IMR-90 (cell line): ENCODE measurements at regions not wholly inside any gene's neighbourhood (a gene's known extent, or its start where the extent isn't known, plus 50 kb on each side); places are given as distances from the start of the nearest gene placed in this dataset.

ENCODE experiments used
- ATAC-seq: fragments of 200-7000 bp; cut with Tn5 transposase; 2 replicates; pipeline ENCODE4 v1.9.1; 2020; ENCODE audit warnings: low read depth, mild to moderate bottlenecking, moderate library complexity
- BruUV-seq: library from RNA; stranded (reverse); fragments of 400-500 nt; replicated peaks from 2 replicates; lab custom pipeline; 2021; lab: Mats Ljungman, UMichigan
- CTCF ChIA-PET: fragments of 300-600 bp; formaldehyde crosslinking; extraction: SDS; loops from one replicate; lab custom pipeline; 2021; ENCODE audit warnings: antibody characterized with exemption; lab: Yijun Ruan, JAX
- POLR2A ChIA-PET: fragments of 300-600 bp; sonication (Branson Sonifier 250); formaldehyde crosslinking; loops from one replicate; lab custom pipeline; 2022; ENCODE audit warnings: antibody characterized with exemption; ENCODE audit not compliant: unreplicated experiment; lab: Charles Lee
- DNase-seq: peaks from one replicate; pipeline ENCODE4 v3.0.0; 2013
- H2AFZ ChIP-seq: replicated peaks from 2 replicates; pipeline ENCODE3; 2013; ENCODE audit warnings: low read length, mild to moderate bottlenecking; ENCODE audit not compliant: poor library complexity
- H2AK5ac ChIP-seq: 2 replicates; pipeline ENCODE4 v1.6.1; 2013; ENCODE audit warnings: low read depth, low read length, inconsistent platforms
- H2AK9ac ChIP-seq: replicated peaks from 2 replicates; pipeline ENCODE3; 2013; ENCODE audit warnings: mild to moderate bottlenecking, low read depth, low read length, moderate library complexity; ENCODE audit not compliant: poor library complexity
- H2BK120ac ChIP-seq: 2 replicates; pipeline ENCODE4 v1.6.1; 2013; ENCODE audit warnings: low read depth, low read length, inconsistent platforms
- H2BK15ac ChIP-seq: 3 replicates; pipeline ENCODE4 v1.6.1; 2013; ENCODE audit warnings: low read depth, low read length, inconsistent platforms
- H2BK20ac ChIP-seq: 2 replicates; pipeline ENCODE4 v1.6.1; 2013; ENCODE audit warnings: low read depth, mild to moderate bottlenecking, inconsistent platforms, low read length, moderate library complexity
- H2BK5ac ChIP-seq: 2 replicates; pipeline ENCODE4 v1.6.1; 2013; ENCODE audit warnings: mild to moderate bottlenecking, low read depth, low read length, inconsistent platforms; ENCODE audit not compliant: poor library complexity, severe bottlenecking
- H3K14ac ChIP-seq: replicated peaks from 2 replicates; pipeline ENCODE4 v1.6.1; 2013; ENCODE audit warnings: low read depth, low read length, inconsistent platforms
- H3K18ac ChIP-seq: 2 replicates; pipeline ENCODE4 v1.6.1; 2013; ENCODE audit warnings: low read depth, low read length, control low read depth
- H3K23ac ChIP-seq: 2 replicates; pipeline ENCODE4 v1.6.1; 2013; ENCODE audit warnings: low read depth, low read length, inconsistent platforms
- H3K27ac ChIP-seq: 2 replicates; pipeline ENCODE4 v1.5.1; 2013; ENCODE audit warnings: mild to moderate bottlenecking, control low read depth, low read length; ENCODE audit not compliant: insufficient read depth
- H3K27me3 ChIP-seq: 2 replicates; pipeline ENCODE4 v1.6.1; 2013; ENCODE audit warnings: low read length; ENCODE audit not compliant: control insufficient read depth, insufficient read depth
- H3K36me3 ChIP-seq: 2 replicates; pipeline ENCODE4 v1.6.1; 2013; ENCODE audit warnings: low read length, mixed read lengths; ENCODE audit not compliant: control insufficient read depth, insufficient read depth
- H3K4ac ChIP-seq: 2 replicates; pipeline ENCODE4 v1.6.1; 2013; ENCODE audit warnings: low read depth, low read length, inconsistent platforms
- H3K4me1 ChIP-seq: 2 replicates; pipeline ENCODE4 v1.6.1; 2013; ENCODE audit warnings: low read length, mixed read lengths; ENCODE audit not compliant: control insufficient read depth, insufficient read depth
- H3K4me2 ChIP-seq: 2 replicates; pipeline ENCODE4 v1.6.1; 2013; ENCODE audit warnings: low read depth, mild to moderate bottlenecking, control low read depth, low read length, moderate library complexity
- H3K4me3 ChIP-seq: 2 replicates; pipeline ENCODE4 v1.5.1; 2013; ENCODE audit warnings: low read depth, mild to moderate bottlenecking, control low read depth, low read length, moderate library complexity; ENCODE audit not compliant: insufficient read depth
- H3K56ac ChIP-seq: 2 replicates; pipeline ENCODE4 v1.6.1; 2013; ENCODE audit warnings: low read length, inconsistent platforms; ENCODE audit not compliant: insufficient read depth; ENCODE audit errors: extremely low read depth
- H3K79me1 ChIP-seq, 2 experiments: 2 replicates each; pipeline ENCODE4 v1.6.1; 2013; ENCODE audit warnings: low read length in 2 of 2, inconsistent platforms in 1 of 2, low read depth in 1 of 2
- H3K9ac ChIP-seq: 2 replicates; pipeline ENCODE4 v1.6.1; 2013; ENCODE audit warnings: low read depth, low read length, control low read depth
- H3K9me1 ChIP-seq: 2 replicates; pipeline ENCODE4 v1.6.1; 2013; ENCODE audit warnings: low read length, inconsistent platforms; ENCODE audit not compliant: insufficient read depth
- H3K9me3 ChIP-seq: 2 replicates; pipeline ENCODE4 v1.6.1; 2013; ENCODE audit warnings: low read length; ENCODE audit not compliant: control insufficient read depth, insufficient read depth
- H4K20me1 ChIP-seq: 2 replicates; pipeline ENCODE4 v1.6.1; 2013; ENCODE audit warnings: low read length, inconsistent platforms; ENCODE audit not compliant: insufficient read depth
- H4K5ac ChIP-seq: 2 replicates; pipeline ENCODE4 v1.6.1; 2013; ENCODE audit warnings: mild to moderate bottlenecking, low read depth, low read length, control low read depth
- H4K8ac ChIP-seq, 2 experiments: 2 replicates each; pipeline ENCODE4 v1.6.1; 2013; ENCODE audit warnings: low read depth in 2 of 2, low read length in 2 of 2, control low read depth in 1 of 2, inconsistent platforms in 1 of 2
- H4K91ac ChIP-seq: 2 replicates; pipeline ENCODE4 v1.6.1; 2013; ENCODE audit warnings: low read depth, low read length, inconsistent platforms; ENCODE audit not compliant: insufficient read depth
- BHLHE40 ChIP-seq: fragments of 150-350 bp; IDR thresholded peaks from 2 replicates; pipeline ENCODE4 v1.6.1; 2016; ENCODE audit warnings: mild to moderate bottlenecking, low read depth, low read length
- CEBPB ChIP-seq: IDR thresholded peaks from 2 replicates; pipeline ENCODE4 v1.6.1; 2012; ENCODE audit warnings: low read depth, low read length, improper control_type of control experiment
- CHD1 ChIP-seq: IDR thresholded peaks from 2 replicates; pipeline ENCODE4 v1.6.1; 2012; ENCODE audit warnings: low read depth, low read length, improper control_type of control experiment
- FOS ChIP-seq: fragments of 150-350 bp; IDR thresholded peaks from 2 replicates; pipeline ENCODE4 v1.6.1; 2016; ENCODE audit warnings: low read depth, low read length
- MAFK ChIP-seq: IDR thresholded peaks from 2 replicates; pipeline ENCODE4 v1.6.1; 2012; ENCODE audit warnings: low read depth, low read length, improper control_type of control experiment
- MAZ ChIP-seq: IDR thresholded peaks from 2 replicates; pipeline ENCODE4 v1.6.1; 2012; ENCODE audit warnings: low read depth, mild to moderate bottlenecking, low read length, improper control_type of control experiment, moderate library complexity, borderline replicate concordance
- MXI1 ChIP-seq: IDR thresholded peaks from 2 replicates; pipeline ENCODE4 v1.6.1; 2012; ENCODE audit warnings: low read depth, mild to moderate bottlenecking, low read length, moderate library complexity, borderline replicate concordance
- NFE2L2 ChIP-seq: fragments of 150-350 bp; IDR thresholded peaks from 2 replicates; pipeline ENCODE4 v1.6.1; 2016; ENCODE audit warnings: low read depth, mild to moderate bottlenecking, low read length
- POLR2A ChIP-seq: IDR thresholded peaks from 2 replicates; pipeline ENCODE4 v1.6.1; 2012; ENCODE audit warnings: mild to moderate bottlenecking, low read depth, low read length
- RAD21 ChIP-seq: IDR thresholded peaks from 2 replicates; pipeline ENCODE4 v1.6.1; 2012; ENCODE audit warnings: low read length, improper control_type of control experiment
- RCOR1 ChIP-seq: IDR thresholded peaks from 2 replicates; pipeline ENCODE4 v1.6.1; 2012; ENCODE audit warnings: mild to moderate bottlenecking, low read length, improper control_type of control experiment; ENCODE audit not compliant: insufficient replicate concordance
- RFX5 ChIP-seq: IDR thresholded peaks from 2 replicates; pipeline ENCODE4 v1.8.0; 2012; ENCODE audit warnings: low read depth, mild to moderate bottlenecking, low read length, moderate library complexity
- SMC3 ChIP-seq: fragments of 150-350 bp; IDR thresholded peaks from 2 replicates; pipeline ENCODE4 v1.6.1; 2016; ENCODE audit warnings: low read depth, mild to moderate bottlenecking, antibody characterized with exemption, low read length, moderate library complexity
- dilution Hi-C: fragments of 300-500 bp; cut with HindIII; formaldehyde crosslinking; loops from one replicate; pipeline ENCODE4 v1.14.3; 2018; ENCODE audit warnings: low sequenced_read_pairs; ENCODE audit not compliant: unreplicated experiment
- in situ Hi-C: fragments of 300-500 bp; cut with MboI; formaldehyde crosslinking; loops from 3 replicates; pipeline ENCODE4 v1.14.3; 2019; ENCODE audit warnings: low sequenced_read_pairs, inconsistent platforms, mixed read lengths
- intact Hi-C: fragments of 100-400 bp; cut with micrococcal nuclease; formaldehyde crosslinking; loops from 2 replicates; pipeline ENCODE4 v1.10.0; 2022
- TF ChIP-seq, protein P1 (sequence below): fragments of 150-350 bp; IDR thresholded peaks from 2 replicates; pipeline ENCODE4 v1.6.1; 2016; ENCODE audit warnings: low read depth, mild to moderate bottlenecking, low read length, moderate library complexity, borderline replicate concordance
- TF ChIP-seq, protein P2 (sequence below): conservative IDR thresholded peaks from 2 replicates; pipeline ENCODE4 v1.5.1; 2012; ENCODE audit warnings: mild to moderate bottlenecking, low read depth, low read length, improper control_type of control experiment
- TF ChIP-seq, protein P3 (sequence below): fragments of 150-350 bp; IDR thresholded peaks from 2 replicates; pipeline ENCODE4 v1.6.1; 2017; ENCODE audit warnings: mild to moderate bottlenecking, antibody characterized with exemption, low read length, low read depth

- no peak overlapping the region for H3K18ac ChIP-seq
- TF ChIP-seq NFE2L2 (no peak), FOS (no peak), RCOR1 (no peak), POLR2A (no peak), RAD21 (no peak), SMC3 (no peak), RFX5 (no peak), MAFK (no peak), CHD1 (no peak), MAZ (no peak), BHLHE40 (no peak), MXI1 (no peak), CEBPB (no peak)
- TF ChIP-seq, protein P1, sequence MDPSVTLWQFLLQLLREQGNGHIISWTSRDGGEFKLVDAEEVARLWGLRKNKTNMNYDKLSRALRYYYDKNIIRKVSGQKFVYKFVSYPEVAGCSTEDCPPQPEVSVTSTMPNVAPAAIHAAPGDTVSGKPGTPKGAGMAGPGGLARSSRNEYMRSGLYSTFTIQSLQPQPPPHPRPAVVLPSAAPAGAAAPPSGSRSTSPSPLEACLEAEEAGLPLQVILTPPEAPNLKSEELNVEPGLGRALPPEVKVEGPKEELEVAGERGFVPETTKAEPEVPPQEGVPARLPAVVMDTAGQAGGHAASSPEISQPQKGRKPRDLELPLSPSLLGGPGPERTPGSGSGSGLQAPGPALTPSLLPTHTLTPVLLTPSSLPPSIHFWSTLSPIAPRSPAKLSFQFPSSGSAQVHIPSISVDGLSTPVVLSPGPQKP = no peak
- TF ChIP-seq, protein P2, sequence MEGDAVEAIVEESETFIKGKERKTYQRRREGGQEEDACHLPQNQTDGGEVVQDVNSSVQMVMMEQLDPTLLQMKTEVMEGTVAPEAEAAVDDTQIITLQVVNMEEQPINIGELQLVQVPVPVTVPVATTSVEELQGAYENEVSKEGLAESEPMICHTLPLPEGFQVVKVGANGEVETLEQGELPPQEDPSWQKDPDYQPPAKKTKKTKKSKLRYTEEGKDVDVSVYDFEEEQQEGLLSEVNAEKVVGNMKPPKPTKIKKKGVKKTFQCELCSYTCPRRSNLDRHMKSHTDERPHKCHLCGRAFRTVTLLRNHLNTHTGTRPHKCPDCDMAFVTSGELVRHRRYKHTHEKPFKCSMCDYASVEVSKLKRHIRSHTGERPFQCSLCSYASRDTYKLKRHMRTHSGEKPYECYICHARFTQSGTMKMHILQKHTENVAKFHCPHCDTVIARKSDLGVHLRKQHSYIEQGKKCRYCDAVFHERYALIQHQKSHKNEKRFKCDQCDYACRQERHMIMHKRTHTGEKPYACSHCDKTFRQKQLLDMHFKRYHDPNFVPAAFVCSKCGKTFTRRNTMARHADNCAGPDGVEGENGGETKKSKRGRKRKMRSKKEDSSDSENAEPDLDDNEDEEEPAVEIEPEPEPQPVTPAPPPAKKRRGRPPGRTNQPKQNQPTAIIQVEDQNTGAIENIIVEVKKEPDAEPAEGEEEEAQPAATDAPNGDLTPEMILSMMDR = no peak
- TF ChIP-seq, protein P3, sequence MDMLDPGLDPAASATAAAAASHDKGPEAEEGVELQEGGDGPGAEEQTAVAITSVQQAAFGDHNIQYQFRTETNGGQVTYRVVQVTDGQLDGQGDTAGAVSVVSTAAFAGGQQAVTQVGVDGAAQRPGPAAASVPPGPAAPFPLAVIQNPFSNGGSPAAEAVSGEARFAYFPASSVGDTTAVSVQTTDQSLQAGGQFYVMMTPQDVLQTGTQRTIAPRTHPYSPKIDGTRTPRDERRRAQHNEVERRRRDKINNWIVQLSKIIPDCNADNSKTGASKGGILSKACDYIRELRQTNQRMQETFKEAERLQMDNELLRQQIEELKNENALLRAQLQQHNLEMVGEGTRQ = no peak
- no peaks in the 10 kb centered on the region for H3K27me3 ChIP-seq
- H3K14ac ChIP-seq = no peak overlapping the region
- no peak overlapping the region for H3K4me3 ChIP-seq
- H3K79me1 ChIP-seq = no peaks in the 10 kb centered on the region
- ChIA-PET POLR2A (interaction anchor here (0.6 kb wide), 1 partner anchor 1125 kb away, joined by 3 read pairs; no protein-coding TSS in a partner anchor), CTCF (no interaction called here)
- H2AK9ac ChIP-seq = no peak overlapping the region
- no peak for ATAC-seq
- H3K9me1 ChIP-seq = no peaks in the 10 kb centered on the region
- no peak overlapping the region for H3K4ac ChIP-seq
- no peaks in the 10 kb centered on the region for H3K36me3 ChIP-seq
- no peaks in the 10 kb centered on the region for H3K4me1 ChIP-seq
- no peak overlapping the region for H2AFZ ChIP-seq
- no peak overlapping the region for H3K4me2 ChIP-seq
- H3K27ac ChIP-seq = no peak overlapping the region
- H4K91ac ChIP-seq = no peak overlapping the region
- no peak overlapping the region for H4K8ac ChIP-seq
- no peak overlapping the region for H2BK120ac ChIP-seq
- no peak for DNase-seq
- no peak overlapping the region for H2BK20ac ChIP-seq
- no peaks in the 10 kb centered on the region for H4K20me1 ChIP-seq
- H3K9ac ChIP-seq = no peak overlapping the region
- H2AK5ac ChIP-seq = no peak overlapping the region
- no peak overlapping the region for H2BK5ac ChIP-seq
- in situ Hi-C loops (no loop called here), intact Hi-C loops (no loop called here), dilution Hi-C loops (no loop called here)
- no peaks in the 10 kb centered on the region for H3K9me3 ChIP-seq
- H2BK15ac ChIP-seq = no peak overlapping the region
- BruUV-seq = no TSS peak
- H4K5ac ChIP-seq = no peak overlapping the region
- no peak overlapping the region for H3K56ac ChIP-seq
- H3K23ac ChIP-seq = no peak overlapping the region
These were observed 464.6 kb downstream of the CCER1 start for GRCh38 chr12:90490355-90490754.
